Stimulated activated CD4-positive, alpha-beta T cell treated with anti-CD3 and anti-CD28 coated beads, Interleukin-1b, Interleukin-23, amount 100 ng/mL, for 4 hours (primary cell): ENCODE measurements at regions not wholly inside any gene's neighbourhood (a gene's known extent, or its start where the extent isn't known, plus 50 kb on each side); places are given as distances from the start of the nearest gene placed in this dataset.

ENCODE experiments used
- DNase-seq, 2 donors: peaks; one replicate each; pipeline ENCODE4 v3.0.0-alpha.2; 2020; ENCODE audit warnings: low read depth in 2 of 2

- no peak for DNase-seq
Observed at GRCh38 chr3:43207628-43208085, 78.7 kb upstream of the SNRK start.

DNA sequence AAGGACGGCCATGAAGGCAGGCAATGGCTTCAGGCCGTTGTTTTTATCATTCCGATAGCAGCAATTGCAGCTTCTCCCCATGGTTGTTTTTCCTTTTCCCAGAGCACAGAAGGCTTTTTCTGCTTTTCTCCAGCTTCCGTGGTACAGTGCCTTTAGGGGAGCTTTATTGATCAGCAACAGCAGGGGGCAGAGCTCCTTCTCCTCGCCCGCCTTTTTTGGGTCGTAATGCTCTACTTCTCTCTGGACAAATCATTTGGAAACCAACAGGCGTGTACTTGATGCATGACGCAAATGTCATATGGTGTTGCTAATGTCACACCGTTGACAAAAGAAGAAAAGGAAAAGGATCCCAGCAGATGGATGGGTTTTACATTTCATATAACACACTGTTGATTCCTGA lies 79.7 kb upstream of the SNRK start:
- DNase-seq: no peak

GRCh38 chr3:43206105-43206504 lies 80.2 kb upstream of the SNRK start:
- no peak for DNase-seq

DNA sequence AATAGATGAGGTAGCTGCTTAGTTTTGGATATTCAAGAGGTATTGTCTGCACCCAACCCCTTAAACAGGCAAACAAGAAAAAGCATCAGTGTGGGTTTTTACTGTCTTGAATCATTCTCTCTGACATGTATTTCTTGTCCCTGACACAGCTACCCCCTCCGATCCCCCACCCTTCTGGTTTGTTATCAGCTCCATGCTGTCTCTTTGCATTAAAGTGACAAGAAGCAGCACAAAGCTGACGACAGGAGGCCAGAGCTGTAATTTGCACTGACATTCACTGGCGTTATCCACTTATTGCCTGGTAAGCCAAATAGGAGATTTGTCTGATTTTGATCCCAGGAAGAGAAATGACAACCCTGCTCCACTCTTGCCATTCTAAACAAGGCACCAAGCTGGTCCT lies 83.3 kb upstream of the SNRK start:
- no peak for DNase-seq

DNA sequence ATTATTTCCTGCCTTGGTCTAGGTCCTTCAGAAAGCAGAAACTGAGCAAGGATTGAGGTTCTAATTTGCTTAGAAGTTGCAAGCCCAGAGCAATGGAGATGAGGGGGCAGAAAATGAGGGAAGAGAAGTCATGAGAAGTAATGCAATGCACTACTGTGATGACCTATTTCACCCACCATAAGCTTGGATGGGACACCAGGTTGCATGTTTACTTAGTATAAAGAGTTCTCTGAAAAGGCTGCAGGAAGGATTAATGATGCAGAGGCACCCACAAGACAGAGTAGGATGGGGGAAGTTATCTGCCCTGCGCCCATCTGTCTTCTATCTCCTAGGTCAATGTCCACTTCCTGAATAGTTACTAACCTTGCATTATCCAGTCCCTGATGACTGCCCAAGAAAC lies 84.8 kb upstream of the SNRK start:
- no peak for DNase-seq

GRCh38 chr3:43199645-43200306 lies 86.6 kb upstream of the SNRK start:
- DNase-seq: no peak

DNA sequence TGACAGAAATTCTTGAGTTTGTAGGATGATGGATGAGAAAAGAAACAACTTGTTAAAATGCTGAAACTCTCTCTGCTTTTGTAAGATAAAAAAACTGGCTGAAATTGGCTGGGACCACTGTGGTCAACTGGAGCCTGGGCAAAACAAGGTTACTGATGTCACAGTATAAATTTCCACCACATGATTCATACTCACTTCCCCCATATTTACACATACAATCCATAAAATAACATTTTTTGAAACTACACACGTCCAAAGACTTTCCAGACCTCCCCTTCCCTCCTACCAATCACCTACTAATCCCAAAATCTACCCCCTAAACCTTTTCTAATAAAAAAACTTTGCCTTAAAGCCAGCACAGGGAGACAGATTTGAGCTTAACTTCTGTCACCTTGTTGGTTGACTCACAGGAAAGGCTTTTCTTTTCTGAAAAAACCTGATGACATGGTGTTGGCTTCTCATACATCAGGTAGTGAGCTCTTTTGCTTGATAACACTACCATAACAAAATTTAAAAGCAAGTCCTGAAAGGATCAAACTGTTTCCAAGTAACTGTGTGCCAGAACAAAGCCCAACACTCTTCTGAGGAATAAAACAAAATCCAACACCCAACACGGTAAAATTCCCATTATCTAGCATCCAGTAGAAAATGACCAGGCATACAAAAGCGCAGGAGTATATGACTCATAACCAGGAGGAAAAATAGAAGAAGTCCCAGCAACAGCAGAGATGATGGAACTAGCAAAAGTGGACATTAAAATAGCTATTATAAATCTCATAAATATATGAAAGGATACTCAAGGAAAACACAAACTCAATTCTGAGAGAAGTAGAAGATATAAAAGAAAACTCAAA lies 87.3 kb upstream of the SNRK start:
- DNase-seq: no peak

GRCh38 chr3:43198301-43198700 lies 88.0 kb upstream of the SNRK start:
- DNase-seq: no peak

DNA sequence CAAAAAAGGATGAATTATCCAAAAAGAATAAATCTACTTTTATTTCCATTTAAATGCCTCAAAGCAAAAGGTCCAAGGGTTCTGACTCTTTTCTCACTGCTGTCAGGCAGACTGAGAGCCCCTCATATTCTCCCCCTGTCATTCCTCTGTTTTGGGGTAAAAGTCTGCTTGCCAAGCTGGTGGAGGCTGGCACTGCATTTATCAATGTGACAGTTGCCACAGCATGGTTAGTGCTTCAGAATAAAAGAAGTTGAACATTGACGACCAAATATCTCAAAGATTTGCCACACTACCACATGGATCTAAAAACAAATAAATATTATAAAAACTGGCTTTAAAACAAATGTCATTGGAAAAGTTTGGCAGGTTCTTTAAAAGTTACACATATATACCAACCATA lies 89.2 kb upstream of the SNRK start:
- no peak for DNase-seq

DNA sequence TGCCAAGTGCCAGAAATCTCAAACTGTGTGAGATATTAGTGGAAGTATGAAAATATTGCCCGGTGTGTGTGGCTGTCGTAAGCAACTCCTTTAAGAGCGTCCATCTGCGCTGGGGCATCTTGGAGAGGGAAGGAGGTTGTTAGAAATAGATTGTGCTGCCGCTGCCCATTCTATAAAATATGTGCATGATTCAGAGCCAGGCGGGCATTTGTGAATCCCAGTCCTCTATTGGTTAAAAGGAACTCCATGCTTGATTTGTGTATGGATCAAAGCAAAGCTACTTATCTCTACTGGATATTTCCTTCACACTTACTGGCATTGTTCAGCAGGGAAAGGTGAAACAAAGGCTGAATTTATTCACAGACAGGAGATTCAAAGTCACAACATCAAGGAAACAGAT lies 89.6 kb upstream of the SNRK start:
- DNase-seq: no peak

DNA sequence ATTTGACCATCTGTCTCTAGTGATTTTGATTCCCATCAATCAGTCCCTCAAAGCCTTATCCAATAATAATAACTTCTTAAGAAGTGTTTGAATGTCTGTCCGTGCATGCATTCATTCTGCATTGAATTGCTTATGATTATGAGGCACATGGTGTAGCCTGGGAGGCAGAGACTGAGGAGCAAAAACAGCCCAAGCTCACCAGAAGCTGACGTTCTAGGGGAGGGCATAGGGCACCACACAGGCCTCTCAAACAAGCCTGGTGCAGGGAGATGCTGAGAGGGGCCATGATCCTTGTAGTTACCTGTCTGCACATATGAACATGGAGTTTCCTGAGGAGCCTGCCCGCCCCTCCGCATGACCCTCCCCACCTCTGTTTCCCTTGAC lies 89.2 kb upstream of the POMGNT2 start:
- DNase-seq: no peak

- DNase-seq: no peak
Observed at GRCh38 chr3:43194490-43195114, 88.7 kb upstream of the POMGNT2 start.

GRCh38 chr3:43194069-43194468 lies 88.2 kb upstream of the POMGNT2 start:
- no peak for DNase-seq

DNA sequence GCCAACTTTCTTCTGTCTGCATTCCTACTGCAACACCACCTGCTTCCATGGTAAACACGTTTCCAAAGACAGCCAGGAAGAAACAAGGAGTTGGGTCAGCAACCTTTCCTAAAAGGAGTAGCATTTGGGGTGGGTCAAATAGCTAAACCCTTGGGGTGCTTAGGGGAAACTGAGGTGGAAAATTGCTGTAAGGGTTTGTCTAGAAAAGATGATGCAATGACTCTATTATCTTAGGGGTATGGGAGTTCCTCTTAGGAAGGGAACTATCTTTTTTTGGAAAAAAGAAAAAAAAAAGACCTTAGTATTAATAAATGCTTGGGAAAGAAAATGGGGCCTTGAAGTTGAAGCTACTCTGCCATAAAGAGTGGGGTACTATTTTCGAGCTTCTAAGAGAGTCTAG lies 86.1 kb upstream of the POMGNT2 start:
- no peak for DNase-seq

GRCh38 chr3:43191116-43191515 lies 85.2 kb upstream of the POMGNT2 start:
- DNase-seq: no peak

DNA sequence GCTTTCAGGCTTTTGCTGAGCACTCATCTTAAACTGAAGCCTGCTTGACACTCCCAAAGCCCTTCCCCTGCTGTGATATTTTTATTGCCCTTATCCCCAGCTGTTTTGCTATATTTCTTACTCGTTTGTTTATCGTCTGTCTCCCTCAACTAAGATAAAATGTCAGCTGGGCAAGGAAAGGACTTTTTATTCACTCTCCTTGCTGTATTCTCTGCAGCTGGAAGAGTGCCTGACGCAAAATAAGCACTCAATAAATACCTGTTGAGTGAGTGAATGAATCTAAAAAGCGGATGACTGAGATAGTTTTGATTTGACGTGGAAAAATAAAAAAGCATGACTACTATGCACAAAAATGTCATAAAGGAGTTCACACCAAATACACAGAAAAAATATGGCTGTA lies 84.8 kb upstream of the POMGNT2 start:
- DNase-seq: no peak

GRCh38 chr3:43187836-43188479 lies 82.1 kb upstream of the POMGNT2 start:
- no peak for DNase-seq

GRCh38 chr3:43185983-43186314 lies 80.1 kb upstream of the POMGNT2 start:
- no peak for DNase-seq

GRCh38 chr3:43185274-43185982 lies 79.5 kb upstream of the POMGNT2 start:
- DNase-seq: no peak

- DNase-seq: no peak
Observed at GRCh38 chr3:43183456-43183855, 77.6 kb upstream of the POMGNT2 start.

- DNase-seq: peak in 1 of 2 donors; percentile 32
Observed at GRCh38 chr3:43181202-43181821, 75.4 kb upstream of the POMGNT2 start.
